ENCODE measurements at regions not wholly inside any gene's neighbourhood (a gene's known extent, or its start where the extent isn't known, plus 50 kb on each side); places are given as distances from the start of the nearest gene placed in this dataset.

DNA sequence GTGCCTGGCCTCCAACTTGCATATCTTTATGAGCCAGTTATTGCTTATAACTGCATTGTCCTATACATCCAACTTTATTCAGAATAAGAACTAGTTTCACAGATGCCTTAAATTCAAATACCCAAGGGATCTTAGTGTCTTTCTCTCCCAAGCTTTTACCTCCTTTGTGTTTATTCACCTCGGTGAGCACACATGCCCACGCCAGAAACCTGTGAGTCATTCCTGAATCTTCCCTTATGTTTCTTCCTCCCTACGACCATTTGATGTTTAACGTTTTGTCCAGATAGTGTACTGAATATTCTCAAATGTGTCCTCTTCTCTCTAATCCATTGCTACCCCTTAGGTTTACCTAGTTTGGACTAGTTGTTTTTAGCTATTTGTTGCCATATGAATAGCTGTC, 55.5 kb upstream of the MEGF10 start:
- TF ChIP-seq, protein P1, sequence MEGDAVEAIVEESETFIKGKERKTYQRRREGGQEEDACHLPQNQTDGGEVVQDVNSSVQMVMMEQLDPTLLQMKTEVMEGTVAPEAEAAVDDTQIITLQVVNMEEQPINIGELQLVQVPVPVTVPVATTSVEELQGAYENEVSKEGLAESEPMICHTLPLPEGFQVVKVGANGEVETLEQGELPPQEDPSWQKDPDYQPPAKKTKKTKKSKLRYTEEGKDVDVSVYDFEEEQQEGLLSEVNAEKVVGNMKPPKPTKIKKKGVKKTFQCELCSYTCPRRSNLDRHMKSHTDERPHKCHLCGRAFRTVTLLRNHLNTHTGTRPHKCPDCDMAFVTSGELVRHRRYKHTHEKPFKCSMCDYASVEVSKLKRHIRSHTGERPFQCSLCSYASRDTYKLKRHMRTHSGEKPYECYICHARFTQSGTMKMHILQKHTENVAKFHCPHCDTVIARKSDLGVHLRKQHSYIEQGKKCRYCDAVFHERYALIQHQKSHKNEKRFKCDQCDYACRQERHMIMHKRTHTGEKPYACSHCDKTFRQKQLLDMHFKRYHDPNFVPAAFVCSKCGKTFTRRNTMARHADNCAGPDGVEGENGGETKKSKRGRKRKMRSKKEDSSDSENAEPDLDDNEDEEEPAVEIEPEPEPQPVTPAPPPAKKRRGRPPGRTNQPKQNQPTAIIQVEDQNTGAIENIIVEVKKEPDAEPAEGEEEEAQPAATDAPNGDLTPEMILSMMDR (IDR thresholded peaks at IDR 0.05; ENCODE audit: borderline replicate concordance, control extremely low read depth, extremely low read depth, insufficient read depth, missing control alignments) = no peak
- in situ Hi-C loops (cut with MboI; ENCODE audit: low sequenced_read_pairs, unreplicated experiment) = no loop called here
- DNase-seq (ENCODE audit: low spot score) = no peak

DNA sequence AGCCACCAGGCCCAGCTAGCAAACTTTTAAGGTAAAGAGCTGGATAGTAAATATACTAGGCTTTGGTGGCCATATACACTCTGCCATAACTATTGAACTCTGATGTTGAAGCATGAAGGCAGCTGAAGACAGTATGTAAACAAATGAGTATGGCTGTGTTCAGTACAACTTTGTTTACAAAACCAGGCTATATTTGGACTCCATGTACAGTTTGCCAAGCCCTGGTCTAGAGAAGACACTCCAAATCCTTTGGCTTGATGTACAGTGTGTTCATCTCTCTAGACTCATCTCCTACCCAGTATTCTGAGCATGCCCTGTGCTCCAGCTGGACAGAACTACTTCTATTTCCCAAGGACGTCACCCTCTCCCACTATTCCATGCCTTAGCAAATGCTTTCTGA, 54.3 kb upstream of the MEGF10 start:
- no peak for DNase-seq (ENCODE audit: low spot score)
- TF ChIP-seq, protein P1 (IDR thresholded peaks at IDR 0.05; ENCODE audit: borderline replicate concordance, control extremely low read depth, extremely low read depth, insufficient read depth, missing control alignments) = no peak
- in situ Hi-C loops (cut with MboI; ENCODE audit: low sequenced_read_pairs, unreplicated experiment) = no loop called here

All from GM13976 (cell line).